HepG2 (cell line): ENCODE measurements at regions not wholly inside any gene's neighbourhood (a gene's known extent, or its start where the extent isn't known, plus 50 kb on each side); places are given as distances from the start of the nearest gene placed in this dataset.

Experiments
- ATM ChIP-seq: fragments of 450-650 bp; IDR thresholded peaks from 2 replicates; pipeline ENCODE4 v1.7.1; 2017; ENCODE audit warnings: mild to moderate bottlenecking, borderline replicate concordance
- CSRNP2 ChIP-seq: sonication (generic); formaldehyde crosslinking; conservative IDR thresholded peaks from 2 replicates; pipeline ENCODE4 v1.8.0; 2022; ENCODE audit warnings: low read depth, missing genetic modification reagents
- DDIT3 ChIP-seq: sonication (generic); formaldehyde crosslinking; IDR thresholded peaks from 2 replicates; pipeline ENCODE4 v1.4.0; 2020; ENCODE audit warnings: mild to moderate bottlenecking, missing genetic modification reagents
- HMGXB4 ChIP-seq, 2 experiments: sonication (generic) in 1 of 2; formaldehyde crosslinking in 1 of 2; IDR thresholded peaks; 2 replicates each; pipeline versions ENCODE4 v1.4.0 to v1.6.1; 2018 to 2020; ENCODE audit warnings: missing genetic modification reagents in 2 of 2, borderline replicate concordance in 1 of 2, low read depth in 1 of 2, mild to moderate bottlenecking in 1 of 2, missing biosample characterization in 1 of 2
- HNRNPL ChIP-seq: fragments of 200-400 bp; formaldehyde crosslinking; IDR thresholded peaks from 2 replicates; pipeline ENCODE4 v1.6.1; 2017; ENCODE audit warnings: mild to moderate bottlenecking, low read depth, low read length
- IRF9 ChIP-seq: sonication (generic); formaldehyde crosslinking; IDR thresholded peaks from 2 replicates; pipeline ENCODE4 v1.8.0; 2022; ENCODE audit warnings: missing genetic modification reagents, mild to moderate bottlenecking, borderline replicate concordance
- LRRFIP1 ChIP-seq: sonication (generic); formaldehyde crosslinking; conservative IDR thresholded peaks from 2 replicates; pipeline ENCODE4 v1.4.0; 2020; ENCODE audit warnings: missing genetic modification reagents
- MIXL1 ChIP-seq: IDR thresholded peaks from 2 replicates; pipeline ENCODE4 v1.6.1; 2016
- NFE2 ChIP-seq: sonication (generic); formaldehyde crosslinking; IDR thresholded peaks from 2 replicates; pipeline ENCODE4 v1.4.0; 2020; ENCODE audit warnings: missing genetic modification reagents
- NR2C2 ChIP-seq: sonication (generic); formaldehyde crosslinking; IDR thresholded peaks from 2 replicates; pipeline ENCODE4 v1.4.0; 2020; ENCODE audit warnings: missing genetic modification reagents, mild to moderate bottlenecking, moderate library complexity, borderline replicate concordance
- RBAK ChIP-seq: sonication (generic); formaldehyde crosslinking; IDR thresholded peaks from 2 replicates; pipeline ENCODE4 v1.5.1; 2020; ENCODE audit warnings: mild to moderate bottlenecking, missing genetic modification reagents
- STAT6 ChIP-seq: sonication (generic); formaldehyde crosslinking; IDR thresholded peaks from 2 replicates; pipeline ENCODE4 v1.4.0; 2020; ENCODE audit warnings: missing genetic modification reagents, mild to moderate bottlenecking, borderline replicate concordance
- ZBTB42 ChIP-seq: sonication (generic); formaldehyde crosslinking; IDR thresholded peaks from 2 replicates; pipeline ENCODE4 v1.5.0; 2020; ENCODE audit warnings: mild to moderate bottlenecking, missing genetic modification reagents
- ZC3H13 ChIP-seq: sonication (generic); formaldehyde crosslinking; IDR thresholded peaks from 2 replicates; pipeline ENCODE4 v1.8.1; 2023; ENCODE audit warnings: mild to moderate bottlenecking, missing genetic modification reagents, moderate library complexity
- ZNF207 ChIP-seq: fragments of 450-650 bp; IDR thresholded peaks from 2 replicates; pipeline ENCODE4 v1.6.1; 2016; ENCODE audit warnings: antibody characterized with exemption, borderline replicate concordance
- ZNF234 ChIP-seq: sonication (generic); formaldehyde crosslinking; conservative IDR thresholded peaks from 2 replicates; pipeline ENCODE4 v1.5.1; 2020; ENCODE audit warnings: mild to moderate bottlenecking, missing genetic modification reagents
- ZNF275 ChIP-seq: sonication (generic); formaldehyde crosslinking; IDR thresholded peaks from 2 replicates; pipeline ENCODE4 v1.8.0; 2022; ENCODE audit warnings: missing genetic modification reagents, mild to moderate bottlenecking, inconsistent platforms, borderline replicate concordance
- ZNF670 ChIP-seq: sonication (generic); formaldehyde crosslinking; IDR thresholded peaks from 2 replicates; pipeline ENCODE4 v1.8.0; 2022; ENCODE audit warnings: mild to moderate bottlenecking, missing genetic modification reagents, borderline replicate concordance

- TF ChIP-seq IRF9 (CRISPR knock-in tag) (0 out of 2 replicates have a peak, but pooled peaks have one; percentile 54), HMGXB4 (CRISPR knock-in tag; IDR thresholded peaks at IDR 0.05; ENCODE audit: borderline replicate concordance in 1 of 2, low read depth in 1 of 2) (peak; percentile 83 to 84; a peak in 3 of 4 replicates), CSRNP2 (CRISPR knock-in tag) (no peak), ZBTB42 (CRISPR knock-in tag) (peak; percentile 90), DDIT3 (CRISPR knock-in tag) (no peak), NR2C2 (CRISPR knock-in tag) (no peak), ZNF234 (CRISPR knock-in tag) (no peak), RBAK (no peak), LRRFIP1 (CRISPR knock-in tag) (0 out of 2 replicates have a peak, but pooled peaks have one; percentile 59), NFE2 (CRISPR knock-in tag) (no peak), ZNF275 (no peak), STAT6 (CRISPR knock-in tag) (no peak), ZC3H13 (CRISPR knock-in tag) (no peak; the same call in 1 of the 2 replicates), HNRNPL (no peak), ATM (no peak), MIXL1 (CRISPR knock-in tag) (0 out of 2 replicates have a peak, but pooled peaks have one; percentile 41), ZNF670 (CRISPR knock-in tag) (peak; percentile 75; the same call in 1 of the 2 replicates), ZNF207 (no peak)
Observed at GRCh38 chr2:8627692-8628085, 54.2 kb upstream of the ID2 start (continued).
